Testis (tissue), 2 donors: ENCODE measurements at regions not wholly inside any gene's neighbourhood (a gene's known extent, or its start where the extent isn't known, plus 50 kb on each side); places are given as distances from the start of the nearest gene placed in this dataset.

Experiments
- POLR2A ChIP-seq: fragments of 450-650 bp; IDR thresholded peaks from one replicate; pipeline ENCODE4 v1.6.1; 2017; ENCODE audit warnings: antibody characterized with exemption, mild to moderate bottlenecking, moderate library complexity
- TF ChIP-seq, protein P1 (sequence below), 3 experiments: fragments of 450-650 bp in 2 of 3; fragments of 200-600 bp in 1 of 3; sonication (generic) in 1 of 3; IDR thresholded peaks; one replicate each; pipeline ENCODE4 v1.5.1; 2016 to 2019; ENCODE audit warnings: antibody characterized with exemption in 3 of 3, mild to moderate bottlenecking in 2 of 3, moderate library complexity in 1 of 3

GRCh38 chr10:89940076-89940475 is 238.7 kb downstream of the KIF20B start:
- TF ChIP-seq, protein P1, sequence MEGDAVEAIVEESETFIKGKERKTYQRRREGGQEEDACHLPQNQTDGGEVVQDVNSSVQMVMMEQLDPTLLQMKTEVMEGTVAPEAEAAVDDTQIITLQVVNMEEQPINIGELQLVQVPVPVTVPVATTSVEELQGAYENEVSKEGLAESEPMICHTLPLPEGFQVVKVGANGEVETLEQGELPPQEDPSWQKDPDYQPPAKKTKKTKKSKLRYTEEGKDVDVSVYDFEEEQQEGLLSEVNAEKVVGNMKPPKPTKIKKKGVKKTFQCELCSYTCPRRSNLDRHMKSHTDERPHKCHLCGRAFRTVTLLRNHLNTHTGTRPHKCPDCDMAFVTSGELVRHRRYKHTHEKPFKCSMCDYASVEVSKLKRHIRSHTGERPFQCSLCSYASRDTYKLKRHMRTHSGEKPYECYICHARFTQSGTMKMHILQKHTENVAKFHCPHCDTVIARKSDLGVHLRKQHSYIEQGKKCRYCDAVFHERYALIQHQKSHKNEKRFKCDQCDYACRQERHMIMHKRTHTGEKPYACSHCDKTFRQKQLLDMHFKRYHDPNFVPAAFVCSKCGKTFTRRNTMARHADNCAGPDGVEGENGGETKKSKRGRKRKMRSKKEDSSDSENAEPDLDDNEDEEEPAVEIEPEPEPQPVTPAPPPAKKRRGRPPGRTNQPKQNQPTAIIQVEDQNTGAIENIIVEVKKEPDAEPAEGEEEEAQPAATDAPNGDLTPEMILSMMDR (IDR thresholded peaks at IDR 0.05) = no peak
- no peak for TF ChIP-seq POLR2A
